ENCODE measurements at regions not wholly inside any gene's neighbourhood (a gene's known extent, or its start where the extent isn't known, plus 50 kb on each side); places are given as distances from the start of the nearest gene placed in this dataset.

- TF ChIP-seq CTCF (IDR thresholded peaks at IDR 0.05) (no peak), POLR2A (IDR thresholded peaks at IDR 0.05) (no peak)
Observed at GRCh38 chr4:164383058-164383357, 370.9 kb upstream of the SMIM31 start.

Measured in heart left ventricle (tissue), 13 donors.